ENCODE measurements at regions not wholly inside any gene's neighbourhood (a gene's known extent, or its start where the extent isn't known, plus 50 kb on each side); places are given as distances from the start of the nearest gene placed in this dataset.
"Not testable (repeated sequence)": the region's sequence is repeated elsewhere in the genome, so short reads cannot be mapped to it uniquely, and the experiment has no call there.

DNA sequence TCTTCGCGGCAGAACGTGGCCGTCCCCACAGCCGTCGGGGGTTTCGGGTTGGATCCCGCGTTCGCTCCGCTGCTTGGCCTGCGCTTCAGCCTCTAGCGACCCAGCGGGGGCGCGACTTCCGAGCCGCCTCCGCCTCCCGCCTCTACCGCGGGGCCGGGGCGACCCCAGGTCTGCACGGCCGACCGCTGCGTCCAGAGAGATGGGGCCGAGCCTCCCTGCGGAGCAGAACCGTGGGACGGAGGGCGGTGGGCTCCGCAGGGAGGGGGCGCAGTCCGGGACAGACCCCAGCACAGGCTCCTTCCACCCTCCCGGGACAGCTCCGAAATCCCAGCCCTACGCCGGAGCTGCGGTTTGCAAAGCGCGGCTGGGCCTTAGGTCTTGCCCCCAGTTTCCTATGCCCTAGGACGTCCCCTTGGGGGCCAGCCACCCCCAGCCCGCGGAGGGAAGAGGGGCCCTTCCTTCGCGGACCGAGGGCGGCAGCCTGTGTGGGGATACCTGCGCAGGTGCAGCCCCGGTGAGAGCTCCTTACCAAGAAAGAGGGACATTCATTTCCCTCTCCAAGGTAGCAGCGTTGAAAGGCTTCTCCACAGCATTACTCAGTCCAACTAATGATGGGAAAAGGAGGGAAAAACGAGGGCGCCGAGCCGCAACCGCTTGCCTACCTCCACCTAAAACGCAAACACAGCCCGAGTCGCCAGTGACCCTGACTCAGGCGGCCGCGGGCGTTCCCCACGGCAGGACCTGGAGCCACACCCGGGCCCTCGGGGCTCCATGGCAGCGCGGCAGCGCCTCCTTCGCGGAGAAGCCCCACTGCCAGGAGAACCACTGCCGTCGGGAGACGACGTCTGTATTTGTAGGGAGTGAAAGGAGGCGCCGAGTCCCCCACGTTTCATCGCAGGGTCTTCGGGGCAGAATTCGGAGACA, 115.7 kb downstream of the BMS1 start:
- H3K27ac ChIP-seq, result no peak overlapping the region
- no peak for TF ChIP-seq EP300 (IDR thresholded peaks at IDR 0.05)
- TF ChIP-seq, protein P1, sequence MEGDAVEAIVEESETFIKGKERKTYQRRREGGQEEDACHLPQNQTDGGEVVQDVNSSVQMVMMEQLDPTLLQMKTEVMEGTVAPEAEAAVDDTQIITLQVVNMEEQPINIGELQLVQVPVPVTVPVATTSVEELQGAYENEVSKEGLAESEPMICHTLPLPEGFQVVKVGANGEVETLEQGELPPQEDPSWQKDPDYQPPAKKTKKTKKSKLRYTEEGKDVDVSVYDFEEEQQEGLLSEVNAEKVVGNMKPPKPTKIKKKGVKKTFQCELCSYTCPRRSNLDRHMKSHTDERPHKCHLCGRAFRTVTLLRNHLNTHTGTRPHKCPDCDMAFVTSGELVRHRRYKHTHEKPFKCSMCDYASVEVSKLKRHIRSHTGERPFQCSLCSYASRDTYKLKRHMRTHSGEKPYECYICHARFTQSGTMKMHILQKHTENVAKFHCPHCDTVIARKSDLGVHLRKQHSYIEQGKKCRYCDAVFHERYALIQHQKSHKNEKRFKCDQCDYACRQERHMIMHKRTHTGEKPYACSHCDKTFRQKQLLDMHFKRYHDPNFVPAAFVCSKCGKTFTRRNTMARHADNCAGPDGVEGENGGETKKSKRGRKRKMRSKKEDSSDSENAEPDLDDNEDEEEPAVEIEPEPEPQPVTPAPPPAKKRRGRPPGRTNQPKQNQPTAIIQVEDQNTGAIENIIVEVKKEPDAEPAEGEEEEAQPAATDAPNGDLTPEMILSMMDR (IDR thresholded peaks at IDR 0.05), result no peak
- no peak for TF ChIP-seq POLR2AphosphoS5 (IDR thresholded peaks at IDR 0.05)
- TF ChIP-seq POLR2A (IDR thresholded peaks at IDR 0.05), result no peak
- no peaks in the 10 kb centered on the region for H3K9me3 ChIP-seq
- WGBS, result 26% methylated on average over 37 of the region's 83 CpGs
- H3K4me1 ChIP-seq, result peaks cover 3% of the 10 kb centered on the region
- no peak overlapping the region for H3K4me3 ChIP-seq
- H3K36me3 ChIP-seq, result no peaks in the 10 kb centered on the region
- no peak for DNase-seq (ENCODE audit: low spot score in 2 of 2)
- peaks cover 48% of the 10 kb centered on the region for H3K27me3 ChIP-seq

DNA sequence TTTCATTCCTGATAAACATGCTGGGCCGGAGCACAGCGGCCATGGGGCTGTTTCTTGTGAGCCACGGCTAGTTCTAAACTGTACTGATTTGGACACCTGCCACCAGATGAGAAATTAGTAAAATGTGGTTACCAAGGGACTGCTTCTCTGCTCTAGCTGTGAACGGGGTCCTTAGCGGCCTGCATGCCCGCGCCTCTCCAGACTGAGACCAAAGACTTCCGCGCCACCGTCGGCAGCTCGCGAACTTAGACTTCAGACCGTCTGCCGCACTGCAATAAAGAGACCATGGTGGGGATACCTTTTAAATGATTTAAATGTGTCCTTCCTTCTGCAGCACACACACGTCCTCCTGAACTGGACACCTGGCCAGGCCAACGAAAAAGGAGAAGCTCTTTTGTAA, 116.4 kb downstream of the BMS1 start:
- peaks cover 44% of the 10 kb centered on the region for H3K27me3 ChIP-seq
- DNase-seq (ENCODE audit: low spot score in 2 of 2), result no peak
- no peak for TF ChIP-seq EP300 (IDR thresholded peaks at IDR 0.05)
- no peak for TF ChIP-seq POLR2A (IDR thresholded peaks at IDR 0.05)
- TF ChIP-seq, protein P1 (IDR thresholded peaks at IDR 0.05), result no peak
- no peak for TF ChIP-seq POLR2AphosphoS5 (IDR thresholded peaks at IDR 0.05)
- H3K4me1 ChIP-seq, result peaks cover 3% of the 10 kb centered on the region
- H3K9me3 ChIP-seq, result peaks cover 3% of the 10 kb centered on the region
- no peak overlapping the region for H3K4me3 ChIP-seq
- 92% methylated on average over 16 of the region's 17 CpGs for WGBS
- no peaks in the 10 kb centered on the region for H3K36me3 ChIP-seq
- no peak overlapping the region for H3K27ac ChIP-seq

DNA sequence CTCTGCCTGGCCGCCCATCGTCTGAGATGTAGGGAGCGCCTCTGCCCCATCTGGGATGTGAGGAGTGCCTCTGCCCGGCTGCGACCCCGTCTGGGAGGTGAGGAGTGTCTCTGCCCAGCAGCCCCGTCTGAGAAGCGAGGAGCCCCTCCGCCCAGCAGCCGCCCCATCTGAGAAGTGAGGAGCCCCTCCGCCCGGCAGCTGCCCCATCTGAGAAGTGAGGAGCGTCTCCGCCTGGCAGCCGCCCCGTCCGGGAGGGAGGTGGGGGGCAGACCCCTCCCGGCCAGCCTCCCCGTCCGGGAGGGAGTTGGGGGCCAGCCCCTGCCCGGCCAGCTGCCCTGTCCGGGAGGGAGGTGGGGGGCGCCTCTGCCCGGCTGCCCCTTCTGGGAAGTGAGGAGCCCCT, 117.8 kb downstream of the BMS1 start:
- peaks cover 36% of the 10 kb centered on the region for H3K27me3 ChIP-seq
- not testable (repeated sequence) for H3K27ac ChIP-seq; H3K4me1 ChIP-seq; H3K4me3 ChIP-seq; H3K9me3 ChIP-seq; DNase-seq (ENCODE audit: low spot score in 2 of 2); H3K36me3 ChIP-seq
- 96% methylated on average over 9 of the region's 24 CpGs for WGBS

DNA sequence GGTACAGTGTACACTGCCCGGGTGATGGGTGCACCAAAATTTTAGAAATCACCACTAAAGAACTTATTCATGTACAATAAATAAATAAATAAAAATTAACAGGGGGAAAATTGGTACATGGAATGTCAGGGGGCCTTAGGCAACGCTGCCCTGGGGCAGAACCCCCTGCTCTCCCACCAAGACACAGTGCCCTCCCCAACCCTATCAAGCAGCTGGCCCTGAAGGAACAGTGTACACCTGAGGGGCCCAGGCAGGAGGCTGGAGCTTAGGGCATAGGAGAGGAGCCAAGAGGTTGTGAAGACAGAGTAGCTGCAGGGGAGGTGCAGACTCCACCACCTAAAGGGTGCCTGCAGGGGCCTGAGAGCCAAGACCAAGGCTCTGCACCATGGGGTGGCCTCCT, 128.8 kb downstream of the BMS1 start:
- Histone ChIP-seq H3K9me3 (no peaks in the 10 kb centered on the region), H3K27me3 (no peaks in the 10 kb centered on the region), H3K36me3 (no peaks in the 10 kb centered on the region), H3K27ac (no peak overlapping the region), H3K4me3 (no peak overlapping the region), H3K4me1 (no peaks in the 10 kb centered on the region)
- DNase-seq (ENCODE audit: low spot score in 2 of 2), result peak in 1 of 2 donors; percentile 60
- no peak for TF ChIP-seq POLR2AphosphoS5 (IDR thresholded peaks at IDR 0.05)
- TF ChIP-seq POLR2A (IDR thresholded peaks at IDR 0.05), result no peak
- TF ChIP-seq EP300 (IDR thresholded peaks at IDR 0.05), result no peak
- TF ChIP-seq, protein P1 (IDR thresholded peaks at IDR 0.05), result no peak
- 61% methylated on average over 2 of the region's 2 CpGs for WGBS

DNA sequence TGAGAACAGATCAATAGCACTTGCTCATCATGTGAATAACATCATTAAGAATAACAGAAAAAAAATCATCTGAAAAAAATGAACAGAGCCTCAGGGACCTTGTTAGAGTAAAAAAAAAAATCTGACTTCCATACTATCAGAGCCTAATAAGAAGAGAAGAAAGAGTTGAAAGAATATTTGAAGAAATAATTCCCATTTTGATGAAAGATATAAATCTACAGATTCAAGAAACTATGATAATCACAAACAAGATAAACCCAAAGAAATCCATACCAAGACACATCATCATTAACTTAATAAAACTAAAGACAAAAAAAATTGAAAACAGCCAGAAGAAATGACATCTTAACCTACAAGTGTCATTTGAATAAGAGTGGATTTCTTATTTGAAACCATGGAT, 134.4 kb downstream of the BMS1 start:
- H3K27ac ChIP-seq, result no peak overlapping the region
- no peak for DNase-seq (ENCODE audit: low spot score in 2 of 2)
- peaks cover 3% of the 10 kb centered on the region for H3K9me3 ChIP-seq
- TF ChIP-seq, protein P1 (IDR thresholded peaks at IDR 0.05), result no peak
- TF ChIP-seq EP300 (IDR thresholded peaks at IDR 0.05), result no peak
- TF ChIP-seq POLR2A (IDR thresholded peaks at IDR 0.05), result no peak
- TF ChIP-seq POLR2AphosphoS5 (IDR thresholded peaks at IDR 0.05), result no peak
- H3K36me3 ChIP-seq, result no peaks in the 10 kb centered on the region
- no peaks in the 10 kb centered on the region for H3K4me1 ChIP-seq
- H3K4me3 ChIP-seq, result no peak overlapping the region
- no peaks in the 10 kb centered on the region for H3K27me3 ChIP-seq

Data from suprapubic skin (tissue), 4 donors.